IPS-NIHi7 (cell line): ENCODE measurements at regions not wholly inside any gene's neighbourhood (a gene's known extent, or its start where the extent isn't known, plus 50 kb on each side); places are given as distances from the start of the nearest gene placed in this dataset.

Source experiments
- DNase-seq: peaks from one replicate; pipeline ENCODE4 v3.0.0; 2012; ENCODE audit warnings: mixed read lengths; ENCODE audit errors: extremely low spot score

DNA sequence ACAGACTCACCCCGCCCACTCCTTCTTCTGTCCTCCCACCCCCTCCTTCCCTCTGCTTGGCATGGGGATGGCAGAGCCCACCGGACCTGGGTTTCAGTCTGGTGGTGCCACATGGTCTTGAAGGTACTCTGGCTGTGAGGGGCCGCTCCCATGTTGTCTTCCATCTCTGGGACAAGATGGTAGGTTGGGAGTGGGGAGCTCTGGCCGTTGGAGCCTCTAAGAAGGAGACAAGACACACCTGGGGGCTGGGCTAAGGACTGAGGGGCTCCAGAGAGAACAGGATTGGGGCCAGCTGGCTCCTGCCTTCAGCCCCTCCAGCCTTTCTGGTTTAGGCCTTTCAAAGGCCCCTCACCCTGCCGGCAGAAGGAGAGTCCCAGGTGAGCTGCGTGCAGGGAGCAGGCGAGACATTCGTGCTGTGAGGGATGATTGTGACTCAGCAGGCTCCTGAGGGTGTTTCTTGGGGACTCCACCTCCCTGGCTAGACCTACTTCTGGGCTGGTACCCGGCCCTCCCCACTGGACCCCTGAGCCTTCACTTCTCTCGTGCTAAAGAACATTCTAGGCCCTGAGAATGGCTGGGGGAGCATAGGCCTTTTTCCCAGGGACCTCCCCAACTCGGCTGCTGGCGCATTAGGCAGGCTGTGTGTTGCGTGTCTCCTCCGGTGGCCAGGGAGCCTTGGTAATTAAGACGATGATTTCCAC is 128.2 kb upstream of the HAAO start:
- DNase-seq, result no peak

DNA sequence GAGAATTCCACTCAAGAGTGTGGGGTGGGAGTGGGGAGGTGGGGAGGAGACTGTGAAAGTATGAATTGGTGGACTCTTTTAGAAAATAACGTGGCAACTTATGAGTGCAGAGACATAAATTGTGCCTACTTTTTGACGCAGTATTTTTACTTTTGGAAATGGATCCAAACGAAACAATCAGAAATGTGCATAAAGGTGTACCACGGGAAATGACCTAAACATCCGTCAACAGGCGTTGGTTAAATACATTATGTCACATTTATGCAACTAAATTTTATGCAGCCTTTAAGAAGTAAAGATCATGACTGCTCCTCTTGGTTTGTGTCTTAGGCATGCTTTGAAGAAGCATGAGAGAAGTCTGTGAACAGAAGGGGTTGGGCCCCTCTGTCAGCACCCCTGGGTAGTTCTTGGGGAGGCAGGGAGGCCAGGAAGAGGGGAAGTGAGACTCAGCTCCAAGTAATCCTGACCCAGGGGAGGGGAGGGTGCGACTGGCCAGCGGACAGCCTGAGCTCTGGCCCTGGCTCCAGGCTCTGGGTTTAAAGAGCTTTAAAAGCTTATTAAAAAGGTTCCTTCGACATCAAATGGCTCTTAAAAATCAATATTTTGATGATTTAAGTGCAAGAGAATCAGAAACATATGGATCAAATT is 126.4 kb upstream of the HAAO start:
- no peak for DNase-seq

- no peak for DNase-seq
Measured at GRCh38 chr2:42918041-42918440, 125.7 kb upstream of the HAAO start.

GRCh38 chr2:42917425-42917927 is 125.1 kb upstream of the HAAO start:
- DNase-seq, result no peak

- DNase-seq, result no peak
Measured at GRCh38 chr2:42916324-42916723, 123.9 kb upstream of the HAAO start.

- no peak for DNase-seq
Measured at GRCh38 chr2:42914860-42915259, 122.5 kb upstream of the HAAO start.

GRCh38 chr2:42914314-42914713 is 121.9 kb upstream of the HAAO start:
- DNase-seq, result no peak

DNA sequence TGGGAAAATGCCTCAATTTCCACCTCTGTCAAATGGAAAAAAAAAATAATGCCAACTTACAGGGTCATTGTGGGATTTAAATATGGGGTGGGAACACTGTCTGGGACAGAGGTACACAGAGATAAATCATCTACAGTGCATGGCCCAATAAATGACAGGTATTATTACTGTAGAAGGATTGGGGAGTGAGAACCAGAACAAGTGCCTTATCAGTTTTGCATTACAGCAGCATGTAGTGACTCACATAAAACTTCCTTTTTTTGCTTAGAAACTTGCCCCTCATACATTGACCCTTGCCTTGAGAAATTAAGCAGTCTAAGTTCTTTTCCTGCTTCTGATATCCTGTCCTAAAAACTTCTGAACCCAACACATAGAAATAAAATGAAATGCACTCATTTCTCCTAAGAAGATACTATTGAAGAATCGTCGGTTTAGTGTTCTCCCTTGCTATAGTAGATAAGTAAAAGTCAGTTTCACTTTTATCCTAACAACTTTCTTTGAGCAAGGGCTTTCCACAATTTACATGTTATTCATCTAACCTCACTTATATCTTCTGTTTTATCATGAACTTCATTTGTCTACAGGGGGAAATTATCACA is 121.0 kb upstream of the HAAO start:
- DNase-seq, result no peak

DNA sequence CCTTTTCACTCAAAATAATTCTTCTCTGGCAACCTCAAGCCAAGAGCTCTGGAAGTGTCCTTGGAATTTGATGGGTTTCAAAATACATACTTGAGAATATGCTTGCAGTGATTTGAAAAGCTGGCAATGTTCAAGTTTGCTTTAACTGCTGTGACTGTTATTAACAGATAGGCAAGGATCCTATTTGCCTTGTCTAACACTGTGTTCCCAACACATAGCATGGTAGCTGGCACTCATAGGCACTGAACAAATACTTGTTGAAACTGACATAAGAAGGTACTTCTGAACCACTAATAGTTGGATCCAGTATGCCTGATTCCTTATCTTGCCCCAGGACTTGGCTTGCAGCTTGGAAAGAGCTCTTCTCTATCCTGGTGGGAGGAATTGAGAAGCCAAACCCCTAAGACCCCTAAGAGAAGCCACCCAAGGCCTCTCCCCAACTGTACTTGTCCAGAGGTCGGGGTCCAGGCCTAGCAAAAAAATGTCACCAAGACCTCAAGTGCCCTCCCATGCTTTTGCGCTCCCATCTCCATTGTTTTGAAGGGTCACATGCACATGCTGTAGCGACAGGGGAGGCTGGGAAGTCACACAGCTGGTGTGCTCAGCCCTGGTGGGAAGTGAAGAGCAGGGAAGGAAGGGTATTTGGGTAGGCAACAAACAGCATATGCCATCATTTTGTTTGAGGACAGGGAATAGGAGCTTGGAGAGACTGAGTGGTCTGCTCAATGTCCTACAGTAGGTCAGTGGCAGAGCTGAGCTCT is 118.4 kb upstream of the HAAO start:
- no peak for DNase-seq

GRCh38 chr2:42909966-42910365 is 117.6 kb upstream of the HAAO start:
- DNase-seq, result no peak

GRCh38 chr2:42908518-42909200 is 116.3 kb upstream of the HAAO start:
- DNase-seq, result no peak

- DNase-seq, result no peak
Measured at GRCh38 chr2:42907835-42908234, 115.5 kb upstream of the HAAO start.

- DNase-seq, result peak; percentile 74
Measured at GRCh38 chr2:42906557-42907411, 114.4 kb upstream of the HAAO start.

DNA sequence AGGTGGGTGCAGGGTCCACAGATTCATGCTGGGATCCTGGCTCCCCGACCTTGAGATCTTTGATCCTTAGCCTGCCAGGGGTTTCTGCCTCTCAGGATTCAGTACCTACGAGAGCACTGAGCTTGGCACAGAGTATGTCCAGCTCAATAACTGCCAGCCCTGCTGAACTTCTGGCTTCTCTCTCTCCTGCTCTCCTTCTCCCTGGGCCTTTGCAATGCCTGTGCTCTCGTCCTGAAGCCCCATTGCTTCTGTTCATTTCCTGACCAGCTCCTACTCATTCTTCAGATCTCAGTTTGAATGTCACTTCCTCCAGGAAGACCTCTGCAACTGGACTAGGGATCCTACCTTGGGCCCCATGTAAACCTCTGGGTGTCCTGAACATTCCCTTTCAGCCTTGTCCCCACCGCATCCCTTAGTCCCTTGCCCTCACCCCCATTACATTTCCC is 113.8 kb upstream of the HAAO start:
- DNase-seq, result no peak

DNA sequence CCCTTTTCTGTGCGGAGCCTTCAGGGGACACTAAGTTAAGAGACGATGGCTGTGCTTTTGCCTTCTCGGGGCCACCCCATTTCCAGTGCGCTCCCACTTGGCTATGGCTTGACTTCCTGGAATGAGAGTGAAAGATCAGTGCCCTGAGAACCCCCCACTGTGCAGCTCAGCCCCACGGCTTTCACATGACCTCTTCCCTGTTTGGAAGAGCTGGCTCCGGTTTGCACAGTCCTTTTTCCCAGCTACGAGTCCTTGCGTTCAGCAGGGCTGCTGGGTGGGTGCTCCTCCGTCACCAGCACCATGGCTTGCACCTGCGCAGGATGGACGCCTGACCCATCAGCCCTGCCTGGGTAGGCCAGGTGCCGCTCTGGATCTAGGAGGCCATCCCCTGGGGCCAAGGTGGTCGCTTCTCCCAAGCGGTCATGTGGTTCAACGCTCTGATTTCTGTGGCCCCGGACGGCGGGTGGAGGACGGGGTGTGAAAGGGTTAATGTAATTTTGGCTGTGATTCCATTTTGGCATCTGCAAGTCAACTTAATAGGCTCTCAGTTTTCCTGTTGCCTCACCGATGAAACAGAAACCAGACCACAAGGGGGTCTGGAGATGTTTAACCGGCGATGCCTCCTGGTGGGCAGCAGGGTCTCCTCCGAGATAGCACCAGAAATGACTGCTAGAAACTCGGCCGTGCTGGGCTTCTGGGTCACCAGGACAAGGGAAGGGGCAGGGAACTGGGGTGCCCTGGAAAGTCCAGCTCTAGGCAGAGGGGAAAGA is 113.1 kb upstream of the HAAO start:
- DNase-seq, result no peak

DNA sequence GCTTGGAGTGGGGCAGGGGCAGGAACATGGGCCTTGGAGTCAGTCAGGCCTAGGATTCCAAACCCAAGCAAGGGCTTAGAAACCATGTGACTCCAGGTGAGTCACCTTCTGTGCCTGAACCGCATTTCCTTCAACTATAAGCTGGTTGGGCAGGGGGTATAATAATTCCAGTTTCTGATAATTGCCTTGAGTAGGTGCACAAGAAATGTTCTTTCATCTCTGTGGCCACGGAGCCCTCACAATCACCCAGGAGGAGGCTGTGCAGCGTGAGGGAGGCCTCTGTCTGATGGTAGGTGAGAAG is 112.1 kb upstream of the HAAO start:
- no peak for DNase-seq

GRCh38 chr2:42903821-42904575 is 111.6 kb upstream of the HAAO start:
- DNase-seq, result no peak

- no peak for DNase-seq
Measured at GRCh38 chr2:42902939-42903709, 110.7 kb upstream of the HAAO start.
